Pancreas (tissue), 10 donors: ENCODE measurements at regions not wholly inside any gene's neighbourhood (a gene's known extent, or its start where the extent isn't known, plus 50 kb on each side); places are given as distances from the start of the nearest gene placed in this dataset.

ENCODE experiments used
- ATAC-seq, 4 donors: fragments of 200-7000 bp; cut with Tn5 transposase; one replicate each; pipeline versions ENCODE4 v1.8.0 to v1.9.1; 2020; ENCODE audit warnings: mild to moderate bottlenecking in 4 of 4, moderate library complexity in 4 of 4
- DNase-seq, 6 donors: peaks; one replicate each; pipeline ENCODE4 v3.0.0-alpha.2; 2020
- FAIRE-seq: peaks from 2 replicates; lab custom pipeline; 2012; peaks lifted over from hg19 to GRCh38; lab: Jason Lieb, UNC
- H3K27ac ChIP-seq, 4 donors: fragments of 200-600 bp; sonication (generic); 1 replicate in 3 of 4; 2 replicates in 1 of 4; pipeline versions ENCODE4 v1.5.0 to v1.8.0; 2020
- H3K27me3 ChIP-seq, 4 donors: fragments of 200-600 bp; one replicate each; pipeline ENCODE4 v1.8.0; 2021
- H3K36me3 ChIP-seq, 3 donors: fragments of 200-600 bp; sonication (generic) in 1 of 3; one replicate each; pipeline versions ENCODE4 v1.5.0 to v1.8.0; 2020 to 2021
- H3K4me1 ChIP-seq, 3 donors: fragments of 200-600 bp; one replicate each; pipeline ENCODE4 v1.8.0; 2021
- H3K4me3 ChIP-seq, 4 donors: fragments of 200-600 bp; sonication (generic) in 2 of 4; one replicate each; pipeline versions ENCODE4 v1.5.0 to v1.8.0; 2020 to 2021
- H3K9me3 ChIP-seq, 4 donors: fragments of 200-600 bp; one replicate each; pipeline ENCODE4 v1.8.0; 2021
- WGBS, 2 donors: extraction: QIAGEN DNeasy Blood & Tissue Kit; methylation state at CpG; one replicate each; pipeline ENCODE4 v1.1.7; 2013; 5-methylcytosine and 5-hydroxymethylcytosine counted together
- intact Hi-C, 3 donors: fragments of 100-400 bp; cut with DNase I; formaldehyde crosslinking; loops; one replicate each; pipeline versions ENCODE4 v1.11.1 to v1.14.2; 2022
- TF ChIP-seq, protein P1 (sequence below), 4 donors: fragments of 200-600 bp; sonication (generic) in 3 of 4; IDR thresholded peaks; one replicate each; pipeline versions ENCODE4 v1.5.0 to v1.8.0; 2021; ENCODE audit warnings: antibody characterized with exemption in 4 of 4
- donor health status: healthy with polysubstance abuse.
- donor health status: DM: no; HTN: no; CAD: no; lungs with moderate emphysema.
- donor health status: DM: no; HTN: no; CAD: no.
- donor health status: control.
- donor health status: control.
- donor health status: Bipolar disorder and iron deficiency.
- donor health status: DM: yes; HTN: yes; CAD: no.
- donor health status: DM: no; HTN: no; CAD: no.
- donor health status: DM: no; HTN: no; CAD: no.
- donor health status: DM: yes; HTN: yes; CAD: no.

DNA sequence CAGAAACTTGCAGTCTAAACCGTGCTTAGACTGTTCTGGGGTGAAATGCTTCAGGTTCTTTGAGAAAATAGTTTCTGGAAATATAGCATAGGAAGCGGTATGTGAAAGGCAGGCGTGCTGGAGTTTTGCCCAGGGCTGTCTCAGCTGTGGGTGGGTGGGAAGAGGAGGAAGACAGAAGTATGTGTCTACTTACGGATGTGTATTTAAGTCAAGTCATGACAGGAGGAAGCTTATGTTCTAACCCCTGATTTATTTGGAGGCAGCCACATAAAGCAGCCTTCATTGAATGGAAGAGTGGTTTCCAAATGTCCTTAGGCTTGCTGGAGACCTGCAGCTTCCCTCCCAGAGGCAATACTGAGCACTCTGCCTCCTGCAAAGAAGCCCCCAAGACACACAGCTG, 126.8 kb upstream of the ADRA1D start:
- no peaks in the 10 kb centered on the region for H3K27me3 ChIP-seq
- no peak overlapping the region for H3K4me3 ChIP-seq
- no peak for DNase-seq
- FAIRE-seq, result no peak
- no peaks in the 10 kb centered on the region for H3K36me3 ChIP-seq
- H3K4me1 ChIP-seq, result no peaks in the 10 kb centered on the region
- no peak for ATAC-seq
- TF ChIP-seq, protein P1, sequence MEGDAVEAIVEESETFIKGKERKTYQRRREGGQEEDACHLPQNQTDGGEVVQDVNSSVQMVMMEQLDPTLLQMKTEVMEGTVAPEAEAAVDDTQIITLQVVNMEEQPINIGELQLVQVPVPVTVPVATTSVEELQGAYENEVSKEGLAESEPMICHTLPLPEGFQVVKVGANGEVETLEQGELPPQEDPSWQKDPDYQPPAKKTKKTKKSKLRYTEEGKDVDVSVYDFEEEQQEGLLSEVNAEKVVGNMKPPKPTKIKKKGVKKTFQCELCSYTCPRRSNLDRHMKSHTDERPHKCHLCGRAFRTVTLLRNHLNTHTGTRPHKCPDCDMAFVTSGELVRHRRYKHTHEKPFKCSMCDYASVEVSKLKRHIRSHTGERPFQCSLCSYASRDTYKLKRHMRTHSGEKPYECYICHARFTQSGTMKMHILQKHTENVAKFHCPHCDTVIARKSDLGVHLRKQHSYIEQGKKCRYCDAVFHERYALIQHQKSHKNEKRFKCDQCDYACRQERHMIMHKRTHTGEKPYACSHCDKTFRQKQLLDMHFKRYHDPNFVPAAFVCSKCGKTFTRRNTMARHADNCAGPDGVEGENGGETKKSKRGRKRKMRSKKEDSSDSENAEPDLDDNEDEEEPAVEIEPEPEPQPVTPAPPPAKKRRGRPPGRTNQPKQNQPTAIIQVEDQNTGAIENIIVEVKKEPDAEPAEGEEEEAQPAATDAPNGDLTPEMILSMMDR (IDR thresholded peaks at IDR 0.05), result no peak
- intact Hi-C loops, result no loop called here
- no peak overlapping the region for H3K27ac ChIP-seq
- H3K9me3 ChIP-seq, result no peaks in the 10 kb centered on the region
- 59 to 69% methylated on average over 4 of the region's 4 CpGs for WGBS, 2 donors

DNA sequence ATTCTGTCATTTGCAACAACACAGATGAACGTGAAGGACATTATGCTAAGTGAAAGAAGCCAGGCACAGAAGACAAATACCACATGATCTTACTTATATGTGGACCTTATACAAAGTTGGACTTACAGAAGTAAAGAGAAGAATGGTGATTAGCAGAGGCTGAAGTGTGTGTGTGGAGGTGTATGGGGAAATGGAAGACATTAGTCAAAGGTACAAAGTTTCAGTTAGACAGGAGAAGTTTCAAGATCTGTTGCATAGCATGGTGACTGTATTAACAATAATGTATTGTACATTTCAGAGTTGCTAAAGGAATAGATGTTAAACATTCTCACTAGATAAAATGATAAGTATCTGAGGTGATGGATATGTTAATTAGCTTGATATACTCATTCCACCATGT, 124.4 kb upstream of the ADRA1D start:
- TF ChIP-seq, protein P1 (IDR thresholded peaks at IDR 0.05), result no peak
- intact Hi-C loops, result no loop called here
- DNase-seq (no peak), FAIRE-seq (no peak), ATAC-seq (no peak)
- no peaks in the 10 kb centered on the region for H3K27me3 ChIP-seq
- H3K27ac ChIP-seq, result no peak overlapping the region
- H3K9me3 ChIP-seq, result no peaks in the 10 kb centered on the region
- no peaks in the 10 kb centered on the region for H3K36me3 ChIP-seq
- no peak overlapping the region for H3K4me3 ChIP-seq
- WGBS, 2 donors, result 65 to 73% methylated on average over 1 of the region's 1 CpG
- no peaks in the 10 kb centered on the region for H3K4me1 ChIP-seq

DNA sequence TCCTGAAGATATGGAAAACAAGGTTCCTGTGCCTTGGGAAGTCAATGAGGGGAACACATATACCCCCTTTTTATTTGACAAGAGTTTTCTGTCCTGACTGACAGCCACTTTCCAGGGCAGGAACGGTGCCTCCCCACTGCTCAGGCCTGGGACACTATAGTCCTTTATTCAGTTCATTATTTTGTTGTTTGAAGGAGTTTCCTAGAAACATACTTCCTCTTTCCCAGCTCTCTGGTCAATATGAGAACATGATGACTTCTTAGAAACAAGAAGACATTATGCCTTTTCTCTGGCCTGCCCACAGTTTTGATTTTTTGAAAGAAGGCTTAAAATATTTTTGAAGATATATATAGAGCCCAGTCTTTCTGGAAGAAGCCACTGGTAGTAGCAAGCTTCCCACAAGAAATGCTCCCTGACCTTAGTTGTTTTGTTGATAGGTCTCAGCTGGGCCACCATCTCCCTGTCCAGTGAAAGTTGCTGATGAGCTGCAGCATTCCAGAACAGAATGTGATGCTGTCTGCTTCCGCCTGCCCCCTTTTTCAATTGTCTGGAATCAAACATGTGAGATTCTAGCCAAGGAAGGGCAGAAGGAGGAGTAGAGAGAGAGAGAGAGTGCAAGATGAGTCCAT, 122.7 kb upstream of the ADRA1D start:
- WGBS, 2 donors, result 42 to 61% methylated on average over 2 of the region's 2 CpGs
- DNase-seq, result no peak
- Histone ChIP-seq H3K27me3 (no peaks in the 10 kb centered on the region), H3K4me3 (no peak overlapping the region), H3K4me1 (no peaks in the 10 kb centered on the region), H3K9me3 (no peaks in the 10 kb centered on the region), H3K27ac (no peak overlapping the region), H3K36me3 (no peaks in the 10 kb centered on the region)
- TF ChIP-seq, protein P1 (IDR thresholded peaks at IDR 0.05), result no peak
- ATAC-seq, result peak in 1 of 4 donors; percentile 30
- FAIRE-seq, result no peak
- intact Hi-C loops, result no loop called here

DNA sequence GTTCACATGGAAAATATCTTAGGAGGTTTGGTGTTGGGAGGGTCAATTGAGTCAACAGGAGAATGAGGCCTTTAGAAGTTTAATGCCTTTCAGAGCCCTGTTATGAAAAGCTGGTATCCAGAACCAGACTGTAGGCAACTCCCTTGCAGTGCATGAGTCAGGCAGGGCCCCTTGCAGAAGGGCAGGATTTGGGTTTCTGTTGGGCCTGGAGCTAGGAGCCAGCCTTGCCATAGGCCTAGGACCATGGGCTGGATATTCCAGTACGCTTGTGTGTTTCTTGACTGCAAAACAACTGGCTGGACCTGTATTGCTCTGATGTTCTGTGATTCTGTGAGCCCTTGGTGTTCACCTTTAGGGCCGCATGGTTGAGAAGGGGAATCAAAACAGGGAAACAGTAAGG, 121.8 kb upstream of the ADRA1D start:
- WGBS, 2 donors, result 67 to 72% methylated on average over 2 of the region's 2 CpGs
- Histone ChIP-seq H3K36me3 (no peaks in the 10 kb centered on the region), H3K9me3 (no peaks in the 10 kb centered on the region), H3K4me1 (no peaks in the 10 kb centered on the region), H3K27ac (no peak overlapping the region), H3K4me3 (no peak overlapping the region), H3K27me3 (no peaks in the 10 kb centered on the region)
- intact Hi-C loops, result no loop called here
- FAIRE-seq, result no peak
- TF ChIP-seq, protein P1 (IDR thresholded peaks at IDR 0.05), result no peak
- no peak for ATAC-seq
- no peak for DNase-seq

DNA sequence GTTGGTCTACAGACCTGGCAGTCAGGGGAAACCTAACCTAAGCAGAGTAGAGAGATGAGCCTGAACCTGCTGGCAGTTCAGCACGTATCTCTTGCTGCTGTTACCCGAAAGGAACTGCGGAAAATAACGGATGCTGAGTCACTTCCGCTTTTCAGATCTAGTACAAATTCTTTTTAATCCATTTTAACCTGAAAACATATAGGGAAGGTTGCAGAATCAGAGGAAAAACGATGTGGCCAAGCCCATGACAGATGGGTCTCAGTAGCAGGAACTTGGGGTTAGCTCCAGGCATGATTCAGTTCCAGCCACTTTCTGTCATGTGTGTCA, 120.7 kb upstream of the ADRA1D start:
- TF ChIP-seq, protein P1 (IDR thresholded peaks at IDR 0.05), result no peak
- Histone ChIP-seq H3K4me3 (no peak overlapping the region), H3K9me3 (no peaks in the 10 kb centered on the region), H3K27ac (no peak overlapping the region), H3K36me3 (no peaks in the 10 kb centered on the region), H3K4me1 (no peaks in the 10 kb centered on the region), H3K27me3 (no peaks in the 10 kb centered on the region)
- WGBS, 2 donors, result 57 to 68% methylated on average over 6 of the region's 6 CpGs
- DNase-seq (no peak), FAIRE-seq (no peak), ATAC-seq (no peak)
- intact Hi-C loops, result no loop called here
